ENCODE measurements at regions not wholly inside any gene's neighbourhood (a gene's known extent, or its start where the extent isn't known, plus 50 kb on each side); places are given as distances from the start of the nearest gene placed in this dataset.
A peak's percentile ranks its signal among the peaks of the same experiment; 100 is the strongest.

DNA sequence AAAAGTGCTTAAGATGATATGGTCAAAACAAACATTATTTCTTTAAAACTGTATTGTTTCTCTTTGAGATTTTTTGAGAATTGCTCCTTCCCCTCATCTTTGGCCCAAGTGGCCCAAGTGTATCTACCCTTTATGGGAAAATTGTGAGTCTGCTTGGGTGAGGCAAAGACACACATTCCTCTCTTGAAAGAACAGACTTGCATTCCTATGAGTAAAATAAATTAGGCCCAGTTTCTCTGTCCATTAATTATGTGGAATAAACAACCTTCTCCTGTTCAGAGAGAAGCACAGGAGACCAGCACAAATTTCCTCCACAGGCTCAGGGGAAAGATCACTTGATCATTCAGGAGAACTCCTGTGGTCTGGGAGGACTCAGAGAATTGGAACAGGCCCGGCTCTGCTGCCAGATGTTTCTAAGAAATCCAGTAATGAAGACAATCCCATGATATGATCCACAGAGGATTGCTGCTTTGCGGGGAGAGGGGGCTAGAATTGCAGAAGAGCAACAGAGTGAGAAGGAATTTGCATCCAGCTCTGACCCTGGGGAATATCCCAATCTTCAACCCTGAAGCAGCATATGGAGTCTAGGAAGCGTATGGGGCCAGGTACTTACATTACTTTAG lies 53.8 kb upstream of the BOC start:
- TF ChIP-seq CTCF (conservative IDR thresholded peaks at IDR 0.05; ENCODE audit: low read length): no peak
- H3K4me3 ChIP-seq (ENCODE audit: low read length): no peak overlapping the region
- peak; percentile 87 for DNase-seq (ENCODE audit: low read depth)

- DNase-seq (ENCODE audit: low read depth): no peak
- H3K4me3 ChIP-seq (ENCODE audit: low read length): no peak overlapping the region
- TF ChIP-seq CTCF (conservative IDR thresholded peaks at IDR 0.05; ENCODE audit: low read length): no peak
Observed at GRCh38 chr3:113158171-113158570, 53.2 kb upstream of the BOC start.

Data from AG10803 (cell line).